ENCODE measurements at regions not wholly inside any gene's neighbourhood (a gene's known extent, or its start where the extent isn't known, plus 50 kb on each side); places are given as distances from the start of the nearest gene placed in this dataset.

DNA sequence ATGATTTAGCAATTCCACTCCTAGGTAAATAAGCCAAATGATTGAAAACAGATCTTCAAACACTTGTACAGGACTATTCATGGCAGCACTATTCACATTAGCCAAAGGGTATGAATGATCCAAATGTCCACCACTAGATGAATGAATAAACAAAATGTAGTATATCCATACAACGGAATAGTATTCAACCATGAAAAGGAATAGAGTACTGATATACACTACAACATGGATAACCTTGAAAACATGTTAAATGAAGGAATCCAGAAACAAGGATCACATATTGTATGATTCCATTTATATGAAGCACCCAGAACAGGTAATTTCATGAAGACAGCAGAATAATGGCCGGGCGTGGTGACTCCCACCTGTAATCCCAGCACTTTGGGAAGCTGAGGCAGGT lies 78.2 kb upstream of the IGF1R start:
- H3K36me3 ChIP-seq, result no peaks in the 10 kb centered on the region
- no peaks in the 10 kb centered on the region for H3K4me1 ChIP-seq
- no peak for TF ChIP-seq POLR2A (IDR thresholded peaks at IDR 0.05)
- TF ChIP-seq, protein P1, sequence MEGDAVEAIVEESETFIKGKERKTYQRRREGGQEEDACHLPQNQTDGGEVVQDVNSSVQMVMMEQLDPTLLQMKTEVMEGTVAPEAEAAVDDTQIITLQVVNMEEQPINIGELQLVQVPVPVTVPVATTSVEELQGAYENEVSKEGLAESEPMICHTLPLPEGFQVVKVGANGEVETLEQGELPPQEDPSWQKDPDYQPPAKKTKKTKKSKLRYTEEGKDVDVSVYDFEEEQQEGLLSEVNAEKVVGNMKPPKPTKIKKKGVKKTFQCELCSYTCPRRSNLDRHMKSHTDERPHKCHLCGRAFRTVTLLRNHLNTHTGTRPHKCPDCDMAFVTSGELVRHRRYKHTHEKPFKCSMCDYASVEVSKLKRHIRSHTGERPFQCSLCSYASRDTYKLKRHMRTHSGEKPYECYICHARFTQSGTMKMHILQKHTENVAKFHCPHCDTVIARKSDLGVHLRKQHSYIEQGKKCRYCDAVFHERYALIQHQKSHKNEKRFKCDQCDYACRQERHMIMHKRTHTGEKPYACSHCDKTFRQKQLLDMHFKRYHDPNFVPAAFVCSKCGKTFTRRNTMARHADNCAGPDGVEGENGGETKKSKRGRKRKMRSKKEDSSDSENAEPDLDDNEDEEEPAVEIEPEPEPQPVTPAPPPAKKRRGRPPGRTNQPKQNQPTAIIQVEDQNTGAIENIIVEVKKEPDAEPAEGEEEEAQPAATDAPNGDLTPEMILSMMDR (IDR thresholded peaks at IDR 0.05), result no peak
- H3K27me3 ChIP-seq, result peaks cover 0 to 29% (median 0%) of the 10 kb centered on the region in 4 donors
- no peak overlapping the region for H3K4me3 ChIP-seq
- intact Hi-C loops (cut with DNase I), result no loop called here
- WGBS, 2 donors, result 87 to 91% methylated on average over 3 of the region's 3 CpGs
- H3K27ac ChIP-seq, result no peak overlapping the region
- no peaks in the 10 kb centered on the region for H3K9me3 ChIP-seq
- no peak for DNase-seq

DNA sequence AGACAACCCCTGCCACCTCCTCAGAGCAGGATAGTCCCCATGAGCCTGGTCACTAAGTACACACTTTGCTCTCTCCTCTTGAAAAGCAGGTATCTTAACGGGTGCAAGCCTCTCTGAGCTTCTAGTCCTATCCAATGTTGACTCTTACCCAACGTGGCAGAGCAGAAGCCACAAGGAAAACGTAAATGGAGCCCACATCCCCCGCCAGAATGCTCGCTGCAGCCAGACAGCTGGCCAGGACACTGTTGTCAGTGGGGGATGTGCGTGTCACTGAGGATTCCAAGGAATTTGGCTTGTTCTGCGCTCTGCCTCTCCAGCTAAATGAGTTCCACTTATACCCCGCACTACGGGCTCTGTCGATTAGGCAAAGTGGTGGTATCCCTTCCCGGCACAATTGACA lies 67.8 kb upstream of the IGF1R start:
- Histone ChIP-seq H3K4me1 (no peaks in the 10 kb centered on the region), H3K9me3 (no peaks in the 10 kb centered on the region), H3K4me3 (no peak overlapping the region), H3K27me3 (peaks cover 0 to 81% (median 7%) of the 10 kb centered on the region in 4 donors), H3K36me3 (no peaks in the 10 kb centered on the region), H3K27ac (no peak overlapping the region)
- 36 to 46% methylated on average over 11 of the region's 11 CpGs for WGBS, 2 donors
- TF ChIP-seq, protein P1 (IDR thresholded peaks at IDR 0.05), result no peak
- TF ChIP-seq POLR2A (IDR thresholded peaks at IDR 0.05), result no peak
- no peak for DNase-seq
- intact Hi-C loops (cut with DNase I), result no loop called here

GRCh38 chr15:98581715-98582114 lies 66.6 kb upstream of the IGF1R start:
- Histone ChIP-seq H3K4me3 (no peak overlapping the region), H3K27ac (no peak overlapping the region), H3K36me3 (no peaks in the 10 kb centered on the region), H3K9me3 (no peaks in the 10 kb centered on the region), H3K27me3 (peaks cover 0 to 90% (median 8%) of the 10 kb centered on the region in 4 donors), H3K4me1 (no peaks in the 10 kb centered on the region)
- 53 to 54% methylated on average over 5 of the region's 5 CpGs for WGBS, 2 donors
- DNase-seq, result no peak
- TF ChIP-seq, protein P1 (IDR thresholded peaks at IDR 0.05), result no peak
- TF ChIP-seq POLR2A (IDR thresholded peaks at IDR 0.05), result no peak
- intact Hi-C loops (cut with DNase I), result no loop called here

DNA sequence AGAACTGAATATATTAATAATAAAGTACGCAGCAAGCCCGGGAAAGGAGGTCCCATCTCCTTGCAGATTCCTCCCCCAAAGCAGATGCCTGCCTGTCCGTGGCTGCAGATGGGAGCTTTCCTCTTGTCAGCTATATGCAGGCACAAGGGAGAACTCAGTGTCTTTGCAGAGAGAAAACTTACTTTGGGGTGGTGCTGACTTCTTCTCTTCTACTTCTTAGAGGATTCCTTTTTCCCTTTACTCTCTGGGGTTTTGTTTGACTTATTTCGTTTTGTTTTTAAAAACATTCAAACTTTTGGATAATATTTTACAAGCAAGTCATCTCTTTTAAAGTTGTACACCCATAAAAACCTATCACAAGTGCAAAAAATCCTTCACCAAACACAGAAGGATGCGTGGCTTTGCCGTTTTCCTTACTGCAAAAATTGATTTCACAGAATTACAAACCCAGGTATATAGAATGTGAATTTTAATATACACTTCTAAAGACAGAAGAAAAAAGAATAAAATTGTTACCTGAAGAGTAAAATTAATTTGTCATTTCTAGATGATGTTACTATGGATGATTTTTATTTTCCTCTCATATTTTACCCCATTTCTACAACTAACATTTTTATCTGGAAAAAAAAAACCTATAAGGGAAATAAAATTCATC lies 65.3 kb upstream of the IGF1R start:
- Histone ChIP-seq H3K9me3 (no peaks in the 10 kb centered on the region), H3K4me3 (no peak overlapping the region), H3K27ac (no peak overlapping the region), H3K27me3 (peaks cover 0 to 95% (median 8%) of the 10 kb centered on the region in 4 donors), H3K4me1 (no peaks in the 10 kb centered on the region), H3K36me3 (no peaks in the 10 kb centered on the region)
- TF ChIP-seq, protein P1 (IDR thresholded peaks at IDR 0.05), result no peak
- TF ChIP-seq POLR2A (IDR thresholded peaks at IDR 0.05), result no peak
- intact Hi-C loops (cut with DNase I), result no loop called here
- WGBS, 2 donors, result 50 to 54% methylated on average over 6 of the region's 6 CpGs
- no peak for DNase-seq

DNA sequence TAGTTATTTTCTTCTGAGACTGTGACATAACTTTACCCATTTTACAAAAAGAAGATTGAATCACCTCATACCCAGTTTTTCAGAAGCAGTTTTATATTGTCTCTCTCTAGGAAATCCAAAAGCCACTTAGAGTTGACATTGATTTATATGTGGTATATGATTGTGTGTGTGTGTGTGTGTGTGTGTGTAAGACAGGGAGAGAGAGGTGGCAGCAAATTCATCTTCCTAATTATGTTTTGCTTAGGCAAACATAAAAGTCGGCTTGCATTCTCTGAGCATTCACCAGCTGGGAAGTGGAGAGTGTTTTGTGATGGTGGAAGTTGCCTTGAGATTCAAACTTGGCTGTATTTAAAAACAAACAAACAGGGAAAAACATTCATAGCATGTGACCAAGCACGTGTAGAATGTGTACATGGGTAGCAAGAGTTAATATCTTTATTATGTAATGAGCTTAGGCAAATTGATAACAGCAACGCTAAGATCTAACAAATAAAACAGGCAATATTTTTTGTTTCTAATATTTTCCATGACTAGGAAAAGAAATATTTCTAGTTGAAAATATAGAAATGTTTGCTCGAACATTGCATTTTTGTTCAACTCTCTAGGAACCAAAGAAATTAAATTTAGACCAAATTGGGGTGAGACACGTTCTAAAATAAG lies 64.4 kb upstream of the IGF1R start:
- intact Hi-C loops (cut with DNase I), result no loop called here
- TF ChIP-seq POLR2A (IDR thresholded peaks at IDR 0.05), result no peak
- TF ChIP-seq, protein P1 (IDR thresholded peaks at IDR 0.05), result no peak
- no peak overlapping the region for H3K4me3 ChIP-seq
- H3K9me3 ChIP-seq, result no peaks in the 10 kb centered on the region
- 37 to 47% methylated on average over 5 of the region's 5 CpGs for WGBS, 2 donors
- no peaks in the 10 kb centered on the region for H3K4me1 ChIP-seq
- no peak for DNase-seq
- peaks cover 0 to 94% (median 8%) of the 10 kb centered on the region in 4 donors for H3K27me3 ChIP-seq
- no peak overlapping the region for H3K27ac ChIP-seq
- H3K36me3 ChIP-seq, result no peaks in the 10 kb centered on the region

Data from esophagus squamous epithelium (tissue), 5 donors.